Epithelial cell of proximal tubule (primary cell): ENCODE measurements at regions not wholly inside any gene's neighbourhood (a gene's known extent, or its start where the extent isn't known, plus 50 kb on each side); places are given as distances from the start of the nearest gene placed in this dataset.
"Not testable (repeated sequence)": the region's sequence is repeated elsewhere in the genome, so short reads cannot be mapped to it uniquely, and the experiment has no call there.

ENCODE experiments used
- DNase-seq: peaks from one replicate; pipeline ENCODE4 v3.0.0-alpha.2; 2011; ENCODE audit warnings: low read depth
- H3K4me3 ChIP-seq: 2 replicates; pipeline ENCODE4 v1.5.1; 2011; ENCODE audit warnings: low read depth, mild to moderate bottlenecking, low read length
- TF ChIP-seq, protein P1 (sequence below): conservative IDR thresholded peaks from 2 replicates; pipeline ENCODE4 v1.5.1; 2012; ENCODE audit warnings: low read depth, mild to moderate bottlenecking, low read length

DNA sequence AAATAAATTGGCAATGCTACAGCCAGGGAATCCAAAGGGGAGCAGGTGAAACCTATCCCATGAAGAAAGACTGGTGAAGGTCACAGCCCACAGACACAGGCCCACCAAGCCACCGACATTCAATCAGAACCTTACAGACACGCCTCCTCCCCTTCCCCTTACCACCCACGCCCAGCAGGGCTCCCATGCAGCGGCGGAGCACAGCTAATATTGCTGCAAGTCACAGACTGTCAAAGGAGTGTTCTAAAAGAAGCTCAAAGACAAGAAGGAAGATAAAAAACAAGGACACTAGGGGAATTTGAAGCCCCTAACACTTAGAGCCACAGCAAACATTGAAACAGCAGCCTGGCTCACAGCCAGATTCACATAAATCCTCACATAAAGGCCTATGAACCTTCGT, 91.2 kb downstream of the MED10 start:
- DNase-seq = no peak
- TF ChIP-seq, protein P1, sequence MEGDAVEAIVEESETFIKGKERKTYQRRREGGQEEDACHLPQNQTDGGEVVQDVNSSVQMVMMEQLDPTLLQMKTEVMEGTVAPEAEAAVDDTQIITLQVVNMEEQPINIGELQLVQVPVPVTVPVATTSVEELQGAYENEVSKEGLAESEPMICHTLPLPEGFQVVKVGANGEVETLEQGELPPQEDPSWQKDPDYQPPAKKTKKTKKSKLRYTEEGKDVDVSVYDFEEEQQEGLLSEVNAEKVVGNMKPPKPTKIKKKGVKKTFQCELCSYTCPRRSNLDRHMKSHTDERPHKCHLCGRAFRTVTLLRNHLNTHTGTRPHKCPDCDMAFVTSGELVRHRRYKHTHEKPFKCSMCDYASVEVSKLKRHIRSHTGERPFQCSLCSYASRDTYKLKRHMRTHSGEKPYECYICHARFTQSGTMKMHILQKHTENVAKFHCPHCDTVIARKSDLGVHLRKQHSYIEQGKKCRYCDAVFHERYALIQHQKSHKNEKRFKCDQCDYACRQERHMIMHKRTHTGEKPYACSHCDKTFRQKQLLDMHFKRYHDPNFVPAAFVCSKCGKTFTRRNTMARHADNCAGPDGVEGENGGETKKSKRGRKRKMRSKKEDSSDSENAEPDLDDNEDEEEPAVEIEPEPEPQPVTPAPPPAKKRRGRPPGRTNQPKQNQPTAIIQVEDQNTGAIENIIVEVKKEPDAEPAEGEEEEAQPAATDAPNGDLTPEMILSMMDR = no peak
- H3K4me3 ChIP-seq = no peak overlapping the region

DNA sequence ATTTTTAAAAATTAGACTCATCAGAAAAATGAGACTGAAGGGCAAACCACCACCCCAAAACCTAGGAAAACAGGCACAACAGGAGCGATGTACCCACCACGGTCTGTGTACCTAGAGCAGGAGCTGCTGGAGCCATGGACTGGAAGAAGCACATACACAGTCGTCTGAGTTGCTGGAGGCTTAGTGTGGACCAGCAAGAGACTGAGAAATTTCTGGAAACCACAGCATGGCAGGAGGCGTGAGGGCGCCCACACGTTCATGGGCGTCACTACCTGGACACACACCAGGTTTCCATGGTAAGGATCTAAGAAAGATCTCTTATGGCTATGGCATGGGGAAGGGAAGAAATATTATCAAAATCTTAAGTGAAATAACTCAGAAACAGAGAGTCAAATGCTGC, 91.9 kb downstream of the MED10 start:
- TF ChIP-seq, protein P1 = no peak
- H3K4me3 ChIP-seq = no peak overlapping the region
- no peak for DNase-seq

GRCh38 chr5:6284491-6284890, 93.9 kb downstream of the MED10 start:
- DNase-seq, H3K4me3 ChIP-seq: not testable (repeated sequence)

GRCh38 chr5:6282352-6282751, 96.0 kb downstream of the MED10 start:
- no peak overlapping the region for H3K4me3 ChIP-seq
- TF ChIP-seq, protein P1 = no peak
- DNase-seq = no peak

- H3K4me3 ChIP-seq = no peak overlapping the region
- TF ChIP-seq, protein P1 = no peak
- DNase-seq = no peak
Measured at GRCh38 chr5:6281818-6282217, 96.5 kb downstream of the MED10 start.

DNA sequence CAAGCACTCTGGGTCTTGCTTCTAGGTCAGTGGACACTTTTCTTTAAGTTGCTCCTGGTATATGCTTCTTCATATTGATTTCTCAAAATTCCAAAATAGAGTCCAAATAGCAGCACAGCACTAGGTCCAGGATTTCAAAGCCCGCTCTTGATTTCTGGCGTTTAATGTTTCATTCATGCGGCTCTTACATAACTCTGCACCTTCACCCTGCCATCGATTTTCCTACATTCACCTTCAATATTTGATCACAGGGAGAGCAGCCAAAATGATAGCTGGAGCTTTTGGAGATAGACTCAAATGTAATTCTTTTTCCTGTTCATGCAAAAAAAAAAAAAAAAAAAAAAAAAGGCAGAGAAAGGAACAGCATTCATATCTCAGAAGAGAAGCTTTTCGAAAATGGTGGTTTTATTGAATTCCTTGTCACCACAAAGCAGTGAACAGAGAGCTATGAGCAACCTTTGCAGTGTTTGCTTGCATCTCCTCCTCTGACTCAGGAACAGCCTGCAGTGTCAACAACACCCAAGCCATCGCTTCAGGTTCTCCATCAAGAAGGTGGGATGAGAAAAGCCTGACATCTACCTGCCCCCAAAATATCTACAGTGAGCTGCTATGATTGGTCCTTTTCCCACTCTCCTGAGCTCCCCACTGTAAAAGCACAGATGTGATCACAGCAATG, 97.8 kb downstream of the MED10 start:
- no peak for DNase-seq
- no peak overlapping the region for H3K4me3 ChIP-seq
- TF ChIP-seq, protein P1 = no peak

GRCh38 chr5:6279607-6280006, 98.7 kb downstream of the MED10 start:
- DNase-seq = no peak
- TF ChIP-seq, protein P1 = no peak
- no peak overlapping the region for H3K4me3 ChIP-seq
